Keratinocyte (primary cell): ENCODE measurements at regions not wholly inside any gene's neighbourhood (a gene's known extent, or its start where the extent isn't known, plus 50 kb on each side); places are given as distances from the start of the nearest gene placed in this dataset.
A peak's percentile ranks its signal among the peaks of the same experiment; 100 is the strongest.

Source experiments
- DNase-seq: peaks from one replicate; pipeline ENCODE4 v3.0.0-alpha.2; 2011; ENCODE audit warnings: low read depth, missing footprints, low spot score
- FAIRE-seq: peaks from 2 replicates; lab custom pipeline; 2011; peaks lifted over from hg19 to GRCh38; lab: Jason Lieb, UNC
- H2AFZ ChIP-seq: 2 replicates; pipeline ENCODE4 v1.6.0; 2012; ENCODE audit warnings: low read length, control low read depth, inconsistent platforms; ENCODE audit not compliant: control insufficient read depth
- H3K27ac ChIP-seq: 2 replicates; pipeline ENCODE4 v1.5.1; 2011; ENCODE audit warnings: low read length; ENCODE audit not compliant: control insufficient read depth, insufficient read depth
- H3K27me3 ChIP-seq: 3 replicates; pipeline ENCODE4 v1.6.0; 2011; ENCODE audit warnings: low read length; ENCODE audit not compliant: control insufficient read depth, insufficient read depth; ENCODE audit errors: extremely low read depth
- H3K36me3 ChIP-seq, 2 experiments: 2 replicates in 1 of 2; 3 replicates in 1 of 2; pipeline ENCODE4 v1.5.1; 2011; ENCODE audit warnings: low read length in 2 of 2, mild to moderate bottlenecking in 1 of 2; ENCODE audit not compliant: control insufficient read depth in 2 of 2, insufficient read depth in 2 of 2; ENCODE audit errors: extremely low read depth in 1 of 2
- H3K4me1 ChIP-seq: 3 replicates; pipeline ENCODE4 v1.5.1; 2011; ENCODE audit warnings: low read length; ENCODE audit not compliant: control insufficient read depth, insufficient read depth; ENCODE audit errors: extremely low read depth
- H3K4me2 ChIP-seq: 3 replicates; pipeline ENCODE4 v1.6.0; 2011; ENCODE audit warnings: low read depth, low read length; ENCODE audit not compliant: control insufficient read depth, insufficient read depth; ENCODE audit errors: extremely low read depth
- H3K4me3 ChIP-seq, 3 experiments: fragments of 200-600 bp in 1 of 3; sonication (generic) in 1 of 3; 2 replicates in 2 of 3; 3 replicates in 1 of 3; pipeline ENCODE4 v1.5.1; 2011 to 2016; ENCODE audit warnings: low read length in 3 of 3, mild to moderate bottlenecking in 3 of 3, control low read depth in 2 of 3, inconsistent platforms in 1 of 3, low read depth in 1 of 3, mixed read lengths in 1 of 3, mixed run types in 1 of 3, moderate library complexity in 1 of 3; ENCODE audit not compliant: control insufficient read depth in 2 of 3, insufficient read depth in 2 of 3; ENCODE audit errors: extremely low read depth in 1 of 3
- H3K79me2 ChIP-seq: 2 replicates; pipeline ENCODE4 v1.6.0; 2012; ENCODE audit warnings: low read length; ENCODE audit not compliant: control insufficient read depth, insufficient read depth
- H3K9ac ChIP-seq: 3 replicates; pipeline ENCODE4 v1.6.0; 2011; ENCODE audit warnings: low read length; ENCODE audit not compliant: control insufficient read depth, insufficient read depth; ENCODE audit errors: extremely low read depth
- H3K9me1 ChIP-seq: 3 replicates; pipeline ENCODE4 v1.6.0; 2011; ENCODE audit warnings: low read length; ENCODE audit not compliant: control insufficient read depth, insufficient read depth; ENCODE audit errors: extremely low read depth
- H3K9me3 ChIP-seq: 2 replicates; pipeline ENCODE4 v1.5.1; 2012; ENCODE audit warnings: low read depth, low read length; ENCODE audit not compliant: control insufficient read depth
- H4K20me1 ChIP-seq: 3 replicates; pipeline ENCODE4 v1.6.0; 2011; ENCODE audit warnings: low read length; ENCODE audit not compliant: control insufficient read depth, insufficient read depth; ENCODE audit errors: extremely low read depth
- CTCF ChIP-seq, 3 experiments: IDR thresholded peaks in 1 of 3; conservative IDR thresholded peaks in 1 of 3; optimal IDR thresholded peaks in 1 of 3; 2 replicates in 2 of 3; 3 replicates in 1 of 3; pipeline versions ENCODE3 to v1.5.1; 2011; ENCODE audit warnings: low read length in 3 of 3, mild to moderate bottlenecking in 3 of 3, moderate library complexity in 2 of 3, control low read depth in 1 of 3, inconsistent platforms in 1 of 3; ENCODE audit not compliant: insufficient read depth in 2 of 3; ENCODE audit errors: extremely low read depth in 1 of 3
- EZH2 ChIP-seq: IDR thresholded peaks from one replicate; pipeline ENCODE4 v1.6.1; 2012; ENCODE audit warnings: inconsistent platforms, mild to moderate bottlenecking, low read length, moderate library complexity
- dilution Hi-C: fragments of 300-500 bp; cut with MboI; formaldehyde crosslinking; loops from one replicate; pipeline ENCODE4 v1.7.0; 2020; ENCODE audit warnings: low sequenced_read_pairs; ENCODE audit not compliant: extremely low pct_ligation_motif_present

GRCh38 chr1:8182034-8182761 is 135.7 kb upstream of the SLC45A1 start:
- Histone ChIP-seq H3K79me2 (no peaks in the 10 kb centered on the region), H3K27ac (peak overlapping the region; percentile 91), H3K9ac (peak overlapping the region; percentile 58), H3K27me3 (no peaks in the 10 kb centered on the region), H3K9me3 (peaks cover 2% of the 10 kb centered on the region), H2AFZ (peak overlapping the region; percentile 27), H3K4me2 (peak overlapping the region; percentile 85), H3K9me1 (no peaks in the 10 kb centered on the region), H3K36me3 (no peaks in the 10 kb centered on the region), H3K4me1 (peaks cover 24% of the 10 kb centered on the region), H3K4me3 (peak overlapping the region in 1 of 3 experiments; percentile 55), H4K20me1 (no peaks in the 10 kb centered on the region)
- dilution Hi-C loops = no loop called here
- no peak for DNase-seq
- FAIRE-seq = peak; percentile 91
- TF ChIP-seq EZH2 (no peak), CTCF (optimal IDR thresholded peaks at IDR 0.05 in 1 of 3, IDR thresholded peaks at IDR 0.05 in 1 of 3, conservative IDR thresholded peaks at IDR 0.05 in 1 of 3; ENCODE audit: extremely low read depth in 1 of 3, insufficient read depth in 2 of 3, low read length in 3 of 3) (no peak)

- no peak overlapping the region for H3K27ac ChIP-seq
- H2AFZ ChIP-seq = no peak overlapping the region
- H3K4me2 ChIP-seq = no peak overlapping the region
- TF ChIP-seq EZH2 (no peak), CTCF (optimal IDR thresholded peaks at IDR 0.05 in 1 of 3, IDR thresholded peaks at IDR 0.05 in 1 of 3, conservative IDR thresholded peaks at IDR 0.05 in 1 of 3; ENCODE audit: extremely low read depth in 1 of 3, insufficient read depth in 2 of 3, low read length in 3 of 3) (no peak)
- DNase-seq (no peak), FAIRE-seq (no peak)
- no peaks in the 10 kb centered on the region for H3K27me3 ChIP-seq
- no peak overlapping the region for H3K9ac ChIP-seq
- dilution Hi-C loops = no loop called here
- H3K4me3 ChIP-seq = no peak overlapping the region
- peaks cover 2% of the 10 kb centered on the region for H3K9me3 ChIP-seq
- H3K9me1 ChIP-seq = no peaks in the 10 kb centered on the region
- H4K20me1 ChIP-seq = no peaks in the 10 kb centered on the region
- no peaks in the 10 kb centered on the region for H3K79me2 ChIP-seq
- peaks cover 22% of the 10 kb centered on the region for H3K4me1 ChIP-seq
- H3K36me3 ChIP-seq = no peaks in the 10 kb centered on the region
These were observed 138.7 kb upstream of the SLC45A1 start for GRCh38 chr1:8179132-8179793.
